MM.1S (cell line): ENCODE measurements at regions not wholly inside any gene's neighbourhood (a gene's known extent, or its start where the extent isn't known, plus 50 kb on each side); places are given as distances from the start of the nearest gene placed in this dataset.

Experiments
- EZH2 ChIP-seq: fragments of 300-600 bp; sonication (generic); optimal IDR thresholded peaks from 2 replicates; pipeline ENCODE3; 2017; ENCODE audit warnings: low read depth, mild to moderate bottlenecking, antibody characterized with exemption, low read length, mixed read lengths
- EZH2phosphoT487 ChIP-seq: fragments of 300-600 bp; sonication (generic); IDR thresholded peaks from 2 replicates; pipeline ENCODE4 v1.6.1; 2018; ENCODE audit warnings: antibody characterized with exemption, low read length
- TF ChIP-seq, protein P1 (sequence below): fragments of 300-600 bp; sonication (generic); IDR thresholded peaks from 2 replicates; pipeline ENCODE4 v1.5.1; 2016; ENCODE audit warnings: antibody characterized with exemption, low read length, mixed read lengths

DNA sequence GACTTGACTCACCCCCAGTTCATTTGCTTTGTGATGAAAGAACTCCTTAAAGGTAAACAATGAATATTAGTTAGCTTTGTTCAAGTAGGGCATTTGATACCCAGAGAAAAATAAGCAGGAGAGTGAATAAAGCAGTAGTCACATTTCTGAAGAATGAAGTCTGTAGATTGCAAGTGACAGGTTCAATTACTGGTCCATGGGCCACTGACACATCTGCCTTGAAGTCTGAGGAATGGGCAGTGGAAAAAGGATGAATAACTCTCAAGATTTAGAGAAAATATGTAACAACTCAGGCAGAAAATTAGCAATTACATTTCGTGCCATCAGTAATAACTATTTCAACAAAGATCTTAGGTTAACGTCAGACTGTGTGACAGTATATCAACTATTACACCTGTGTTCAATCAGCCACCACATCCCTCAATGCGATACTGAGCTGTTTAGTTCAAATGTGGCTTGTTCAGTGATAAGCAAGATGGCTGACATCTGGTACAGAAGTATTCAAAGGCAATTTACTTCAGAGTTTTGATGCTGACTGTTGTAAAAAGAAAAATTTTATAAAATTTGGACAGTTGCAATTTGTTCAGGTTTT lies 1890.7 kb upstream of the NUDT12 start:
- TF ChIP-seq, protein P1, sequence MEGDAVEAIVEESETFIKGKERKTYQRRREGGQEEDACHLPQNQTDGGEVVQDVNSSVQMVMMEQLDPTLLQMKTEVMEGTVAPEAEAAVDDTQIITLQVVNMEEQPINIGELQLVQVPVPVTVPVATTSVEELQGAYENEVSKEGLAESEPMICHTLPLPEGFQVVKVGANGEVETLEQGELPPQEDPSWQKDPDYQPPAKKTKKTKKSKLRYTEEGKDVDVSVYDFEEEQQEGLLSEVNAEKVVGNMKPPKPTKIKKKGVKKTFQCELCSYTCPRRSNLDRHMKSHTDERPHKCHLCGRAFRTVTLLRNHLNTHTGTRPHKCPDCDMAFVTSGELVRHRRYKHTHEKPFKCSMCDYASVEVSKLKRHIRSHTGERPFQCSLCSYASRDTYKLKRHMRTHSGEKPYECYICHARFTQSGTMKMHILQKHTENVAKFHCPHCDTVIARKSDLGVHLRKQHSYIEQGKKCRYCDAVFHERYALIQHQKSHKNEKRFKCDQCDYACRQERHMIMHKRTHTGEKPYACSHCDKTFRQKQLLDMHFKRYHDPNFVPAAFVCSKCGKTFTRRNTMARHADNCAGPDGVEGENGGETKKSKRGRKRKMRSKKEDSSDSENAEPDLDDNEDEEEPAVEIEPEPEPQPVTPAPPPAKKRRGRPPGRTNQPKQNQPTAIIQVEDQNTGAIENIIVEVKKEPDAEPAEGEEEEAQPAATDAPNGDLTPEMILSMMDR: no peak
- TF ChIP-seq EZH2: no peak
- no peak for TF ChIP-seq EZH2phosphoT487
